ACC112 (cell line): ENCODE measurements at regions not wholly inside any gene's neighbourhood (a gene's known extent, or its start where the extent isn't known, plus 50 kb on each side); places are given as distances from the start of the nearest gene placed in this dataset.

Experiments
- H2AFZ ChIP-seq: fragments of 200-600 bp; sonication (generic); one replicate; pipeline ENCODE4 v1.6.0; 2017; ENCODE audit warnings: antibody characterized with exemption, low read length; ENCODE audit not compliant: unreplicated experiment
- H3K27ac ChIP-seq: fragments of 200-600 bp; sonication (generic); 2 replicates; pipeline ENCODE4 v1.5.1; 2014; ENCODE audit warnings: low read depth, mild to moderate bottlenecking, antibody characterized with exemption, low read length, moderate library complexity
- H3K27me3 ChIP-seq: fragments of 200-600 bp; sonication (generic); 2 replicates; pipeline ENCODE4 v1.6.1; 2014; ENCODE audit warnings: mild to moderate bottlenecking, antibody characterized with exemption, low read length, moderate library complexity, mixed read lengths; ENCODE audit not compliant: insufficient read depth
- H3K36me3 ChIP-seq: fragments of 200-600 bp; sonication (generic); 2 replicates; pipeline ENCODE4 v1.6.1; 2016; ENCODE audit warnings: mild to moderate bottlenecking, antibody characterized with exemption, low read length, moderate library complexity, mixed read lengths; ENCODE audit not compliant: insufficient read depth
- H3K4me1 ChIP-seq: fragments of 200-600 bp; sonication (generic); one replicate; pipeline ENCODE4 v1.6.1; 2016; ENCODE audit warnings: low read length, mixed read lengths; ENCODE audit not compliant: insufficient read depth, unreplicated experiment, control insufficient read depth
- H3K4me3 ChIP-seq: fragments of 200-600 bp; sonication (generic); 2 replicates; pipeline ENCODE4 v1.5.1; 2014; ENCODE audit warnings: mild to moderate bottlenecking, low read depth, low read length
- H3K79me2 ChIP-seq: fragments of 200-600 bp; sonication (generic); one replicate; pipeline ENCODE4 v1.6.0; 2016; ENCODE audit warnings: low read length; ENCODE audit not compliant: control insufficient read depth, unreplicated experiment, insufficient read depth

- Histone ChIP-seq H3K4me3 (no peak overlapping the region), H3K27me3 (no peaks in the 10 kb centered on the region), H3K36me3 (no peaks in the 10 kb centered on the region), H2AFZ (no peak overlapping the region), H3K27ac (no peak overlapping the region), H3K4me1 (no peaks in the 10 kb centered on the region), H3K79me2 (no peaks in the 10 kb centered on the region)
These were observed 53.6 kb upstream of the SHOX start for GRCh38 chrX:576904-577560.

DNA sequence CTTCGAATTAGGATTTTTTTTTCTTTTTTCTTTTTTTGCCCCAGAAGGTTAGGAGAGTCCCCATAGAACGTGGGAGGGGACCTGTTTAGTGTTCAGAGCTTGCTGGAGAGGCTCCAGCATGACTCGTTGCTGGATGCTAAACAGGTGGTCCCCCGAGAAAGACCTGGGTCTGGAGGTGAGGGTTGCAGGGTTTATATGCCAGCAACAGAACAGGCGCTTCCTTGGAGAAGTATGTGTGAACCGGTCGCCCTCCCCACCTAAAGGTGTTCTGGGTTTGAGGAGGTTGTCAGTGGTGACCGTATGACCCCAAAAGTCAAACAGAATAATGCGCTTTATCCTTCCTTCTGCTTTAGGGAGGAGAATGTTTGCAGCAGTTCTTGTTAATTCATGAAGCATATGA, 52.1 kb upstream of the SHOX start:
- Histone ChIP-seq H2AFZ (no peak overlapping the region), H3K36me3 (no peaks in the 10 kb centered on the region), H3K27ac (no peak overlapping the region), H3K27me3 (no peaks in the 10 kb centered on the region), H3K4me3 (no peak overlapping the region), H3K79me2 (no peaks in the 10 kb centered on the region), H3K4me1 (no peaks in the 10 kb centered on the region)

DNA sequence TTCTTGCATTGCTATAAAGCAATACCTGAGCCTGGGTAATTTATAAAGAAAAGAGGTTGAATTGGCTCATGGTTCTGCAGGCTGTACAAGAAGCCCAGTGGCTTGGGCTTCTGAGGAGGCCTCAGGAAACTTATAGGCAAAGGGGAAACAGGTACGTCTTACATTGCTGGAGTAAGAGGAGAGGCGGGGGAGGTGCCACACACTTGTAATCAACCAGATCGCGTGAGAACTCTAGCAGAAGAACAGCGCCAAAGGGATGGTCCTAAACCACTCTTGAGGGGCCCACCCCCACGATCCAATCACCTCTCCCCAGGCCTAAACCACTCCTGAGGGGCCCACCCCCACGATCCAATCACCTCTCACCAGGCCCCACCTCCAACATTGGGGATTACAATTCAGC, 50.6 kb upstream of the SHOX start:
- Histone ChIP-seq H3K4me1 (no peaks in the 10 kb centered on the region), H3K79me2 (no peaks in the 10 kb centered on the region), H2AFZ (no peak overlapping the region), H3K27me3 (no peaks in the 10 kb centered on the region), H3K36me3 (no peaks in the 10 kb centered on the region), H3K27ac (no peak overlapping the region), H3K4me3 (no peak overlapping the region)
